Stimulated activated CD4-positive, alpha-beta T cell treated with anti-CD3 and anti-CD28 coated beads, Interleukin-2, amount 100 ng/mL, for 48 hours (primary cell): ENCODE measurements at regions not wholly inside any gene's neighbourhood (a gene's known extent, or its start where the extent isn't known, plus 50 kb on each side); places are given as distances from the start of the nearest gene placed in this dataset.
"Not testable (repeated sequence)": the region's sequence is repeated elsewhere in the genome, so short reads cannot be mapped to it uniquely, and the experiment has no call there.

Source experiments
- DNase-seq, 2 donors: peaks; one replicate each; pipeline ENCODE4 v3.0.0-alpha.2; 2020

GRCh38 chr13:64083811-64084210, 2668.2 kb upstream of the PCDH20 start:
- DNase-seq: no peak

- no peak for DNase-seq
These were observed 2667.7 kb upstream of the PCDH20 start for GRCh38 chr13:64083396-64083795.

GRCh38 chr13:64078480-64078936, 2662.9 kb upstream of the PCDH20 start:
- no peak for DNase-seq

DNA sequence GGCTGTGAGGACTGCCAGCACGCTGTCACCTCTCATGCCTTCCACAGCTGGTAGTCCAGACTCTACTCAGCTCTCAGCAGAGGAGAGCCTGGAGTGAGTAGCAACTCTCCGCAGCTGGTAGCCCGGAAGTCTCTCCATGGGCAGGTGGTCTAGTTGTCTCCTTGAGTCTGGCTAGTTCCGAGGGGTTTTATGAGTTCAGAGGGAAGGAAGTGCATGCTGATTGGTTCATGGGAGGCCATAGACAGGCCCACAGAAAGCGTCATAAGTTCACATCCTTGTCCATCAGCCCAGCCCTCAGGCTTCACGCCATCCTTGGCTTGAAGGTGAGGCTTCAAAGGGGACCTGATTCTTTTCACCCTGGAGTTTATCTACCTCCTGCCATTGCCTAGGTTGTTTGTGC, 2662.4 kb upstream of the PCDH20 start:
- DNase-seq: no peak

GRCh38 chr13:64077132-64077835, 2661.6 kb upstream of the PCDH20 start:
- DNase-seq: not testable (repeated sequence)

DNA sequence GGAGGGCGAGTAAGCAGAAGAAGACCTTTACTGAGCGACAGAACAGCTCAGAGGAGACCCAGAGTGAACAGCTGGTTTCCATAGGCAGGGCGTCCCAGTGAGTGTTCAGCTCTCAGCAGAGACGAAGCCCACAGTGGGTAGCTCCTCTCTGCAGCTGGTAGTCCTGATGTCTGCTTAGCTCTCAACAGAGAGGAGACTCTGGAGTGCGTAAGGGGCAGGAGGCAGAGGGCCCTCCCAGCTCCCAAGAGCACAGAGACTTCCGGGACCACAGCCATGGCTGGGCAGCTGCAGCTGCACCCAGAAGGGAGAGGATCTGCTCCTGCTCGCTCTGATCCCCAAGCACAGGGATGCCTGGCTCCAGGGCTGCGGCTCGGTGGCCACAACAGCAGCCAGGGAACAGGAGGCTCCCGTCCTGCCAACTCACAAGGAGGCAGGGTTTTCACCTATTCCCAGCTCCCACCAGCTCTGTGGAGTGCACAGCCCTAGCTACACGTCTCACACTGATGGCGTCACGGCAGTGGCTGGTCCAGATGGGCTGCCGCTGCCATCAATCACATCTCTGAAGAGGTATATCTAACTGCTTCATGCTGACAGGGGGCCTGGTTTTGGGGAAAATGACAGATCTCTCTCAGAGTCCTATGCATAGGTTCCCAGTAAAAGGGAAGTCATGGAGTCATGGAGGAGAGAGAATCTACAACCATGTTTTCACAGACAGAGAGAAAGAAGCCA, 2660.1 kb upstream of the PCDH20 start:
- no peak for DNase-seq

DNA sequence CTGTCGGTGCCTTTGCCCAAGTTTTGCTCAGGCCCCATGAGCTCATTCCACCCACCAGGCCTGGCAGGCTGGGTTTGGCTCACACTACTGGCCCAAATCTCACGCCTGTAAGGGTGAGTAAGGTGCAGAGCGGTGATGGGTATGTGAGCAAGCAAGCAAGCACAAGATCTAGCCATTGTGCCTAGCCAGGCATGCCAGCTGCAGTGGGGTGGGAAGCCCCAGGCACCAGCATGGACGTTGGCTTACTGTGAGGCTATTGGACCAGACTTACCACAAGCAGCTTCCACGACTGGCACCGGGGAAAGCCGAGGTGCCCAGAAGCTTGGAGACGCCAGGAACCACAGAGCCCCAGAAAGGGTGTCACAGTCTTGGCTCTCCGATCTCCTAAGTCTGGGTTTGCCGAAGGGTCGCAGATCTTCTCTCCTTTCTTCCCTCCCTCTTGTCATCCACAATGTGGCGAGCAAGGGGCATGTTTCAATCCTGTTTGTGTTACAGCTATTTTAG, 2659.4 kb upstream of the PCDH20 start:
- no peak for DNase-seq

DNA sequence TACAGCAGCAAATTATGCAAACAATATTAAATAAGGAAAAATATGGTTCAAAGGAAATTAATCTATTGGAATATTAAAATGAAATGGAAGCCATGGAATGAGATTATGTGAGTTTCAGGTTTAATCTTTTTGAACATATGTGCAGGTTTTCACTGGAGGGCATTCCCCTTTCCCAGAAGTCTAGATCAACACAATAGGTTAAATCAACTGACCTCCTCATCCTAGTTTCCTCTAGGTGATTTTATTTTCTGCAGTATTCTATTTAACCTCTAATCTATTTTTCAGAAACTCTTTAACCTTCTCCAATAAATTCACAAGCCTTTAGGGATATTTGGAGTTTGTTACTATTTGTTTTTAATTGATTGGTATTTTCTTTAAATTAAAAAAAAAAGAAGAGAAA, 2657.6 kb upstream of the PCDH20 start:
- no peak for DNase-seq

DNA sequence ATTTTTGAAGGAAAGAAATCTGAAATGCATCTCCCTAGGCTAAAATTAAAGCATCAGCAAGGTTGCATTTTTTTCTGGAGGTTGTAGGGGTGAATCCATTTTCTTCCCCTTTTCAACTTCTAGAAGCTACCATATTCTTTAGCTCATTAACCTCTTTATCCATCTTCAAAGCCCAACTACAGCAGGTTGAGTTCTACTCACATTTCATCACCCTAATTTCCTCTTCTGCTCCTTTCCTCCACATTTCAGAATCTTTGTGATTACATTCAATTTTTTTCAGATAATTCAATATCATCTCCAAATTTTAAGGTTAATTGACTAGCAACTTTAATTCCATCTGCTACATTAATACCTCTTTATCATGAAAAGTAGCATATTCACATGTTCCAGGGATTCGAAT, 2655.7 kb upstream of the PCDH20 start:
- no peak for DNase-seq

DNA sequence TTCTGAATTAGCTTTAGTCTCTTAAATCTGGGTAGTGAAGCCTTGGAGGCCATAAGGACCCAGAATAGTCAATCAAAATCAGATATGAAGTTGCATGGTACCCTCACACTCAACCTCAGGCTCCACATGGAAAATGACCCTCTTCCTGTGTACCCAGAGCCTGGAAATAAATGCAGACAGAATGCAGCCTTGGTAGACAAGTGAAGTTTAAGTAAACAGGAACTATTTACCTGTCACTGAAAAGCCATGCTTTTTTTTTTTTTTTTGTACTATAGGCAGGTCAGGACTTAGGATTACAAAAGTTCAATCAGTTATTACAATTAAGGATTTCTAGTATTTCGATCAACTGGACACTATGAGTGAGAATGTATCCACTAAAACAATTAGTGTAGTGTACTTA, 2654.2 kb upstream of the PCDH20 start:
- DNase-seq: no peak

GRCh38 chr13:64066711-64067110, 2651.1 kb upstream of the PCDH20 start:
- DNase-seq: no peak

GRCh38 chr13:64061649-64062048, 2646.0 kb upstream of the PCDH20 start:
- DNase-seq: no peak

- DNase-seq: no peak
These were observed 2641.8 kb upstream of the PCDH20 start for GRCh38 chr13:64057372-64058020.

GRCh38 chr13:64054321-64054720, 2638.7 kb upstream of the PCDH20 start:
- DNase-seq: no peak

DNA sequence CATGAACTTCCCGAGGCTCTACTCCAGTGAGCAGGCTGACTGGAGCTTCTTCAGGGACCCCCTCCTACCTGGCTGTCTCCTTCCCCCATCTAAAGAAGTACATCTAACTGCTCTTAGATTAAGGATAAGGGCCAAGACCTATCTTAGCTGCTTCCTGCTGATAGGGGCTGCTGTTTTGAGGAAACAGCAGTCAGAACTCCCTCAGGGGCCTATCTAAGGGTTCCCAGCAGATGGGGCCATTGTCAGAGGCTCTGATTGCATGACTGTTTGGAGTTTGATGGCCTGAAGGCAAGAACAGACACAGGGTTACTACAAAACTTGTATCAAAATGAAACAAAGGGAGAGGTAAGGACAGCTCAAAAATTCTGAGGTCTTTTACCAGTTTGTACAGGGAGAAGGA, 2636.9 kb upstream of the PCDH20 start:
- no peak for DNase-seq

DNA sequence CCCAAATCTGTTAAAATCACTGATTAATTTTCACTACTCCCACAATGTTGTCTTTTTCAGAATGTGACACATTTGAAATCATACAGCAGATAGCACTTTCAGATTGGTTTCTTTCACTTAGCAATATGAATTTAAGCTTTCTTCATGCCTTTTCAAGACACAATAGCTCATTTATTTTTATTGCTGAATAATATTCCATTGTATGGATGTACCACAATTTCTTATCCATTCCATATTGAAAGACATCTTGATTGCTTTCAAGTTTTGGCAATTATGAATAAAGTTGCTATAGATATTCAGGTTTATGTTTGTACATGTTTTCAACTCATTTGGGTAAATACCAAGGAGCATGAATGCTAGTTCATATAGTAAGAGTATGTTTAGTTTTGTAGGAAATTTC, 2635.6 kb upstream of the PCDH20 start:
- no peak for DNase-seq

GRCh38 chr13:64041296-64041695, 2625.6 kb upstream of the PCDH20 start:
- no peak for DNase-seq

GRCh38 chr13:64033921-64034320, 2618.3 kb upstream of the PCDH20 start:
- DNase-seq: no peak

- DNase-seq: no peak
These were observed 2613.9 kb upstream of the PCDH20 start for GRCh38 chr13:64029343-64030093.

GRCh38 chr13:64028551-64028950, 2612.9 kb upstream of the PCDH20 start:
- no peak for DNase-seq

- no peak for DNase-seq
These were observed 2604.5 kb upstream of the PCDH20 start for GRCh38 chr13:64020126-64020525.

GRCh38 chr13:64007339-64007738, 2591.7 kb upstream of the PCDH20 start:
- no peak for DNase-seq

GRCh38 chr13:64000321-64000720, 2584.7 kb upstream of the PCDH20 start:
- no peak for DNase-seq
